ENCODE measurements at regions not wholly inside any gene's neighbourhood (a gene's known extent, or its start where the extent isn't known, plus 50 kb on each side); places are given as distances from the start of the nearest gene placed in this dataset.

GRCh38 chr10:44821290-44821689, 89.8 kb upstream of the TMEM72 start:
- no peak for DNase-seq (ENCODE audit: low spot score)

DNA sequence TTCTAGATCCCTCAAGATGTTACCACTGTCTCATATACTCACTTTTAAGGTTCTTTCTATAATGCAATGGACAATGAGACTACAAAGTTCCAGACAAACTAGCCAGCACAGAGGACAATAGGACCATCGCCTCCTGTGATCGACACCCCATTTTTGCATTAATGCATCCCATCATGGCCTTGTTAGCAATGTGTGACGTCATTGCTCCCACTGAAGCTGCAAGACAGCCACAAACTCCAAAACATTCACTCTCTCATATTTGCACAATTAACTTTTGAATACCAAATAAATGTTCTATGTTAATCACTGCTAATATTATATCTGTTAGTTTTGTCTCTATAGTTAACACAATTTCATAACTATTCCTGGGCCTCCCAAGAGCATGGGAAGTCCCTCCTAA, 88.8 kb upstream of the TMEM72 start:
- DNase-seq (ENCODE audit: low spot score): no peak

DNA sequence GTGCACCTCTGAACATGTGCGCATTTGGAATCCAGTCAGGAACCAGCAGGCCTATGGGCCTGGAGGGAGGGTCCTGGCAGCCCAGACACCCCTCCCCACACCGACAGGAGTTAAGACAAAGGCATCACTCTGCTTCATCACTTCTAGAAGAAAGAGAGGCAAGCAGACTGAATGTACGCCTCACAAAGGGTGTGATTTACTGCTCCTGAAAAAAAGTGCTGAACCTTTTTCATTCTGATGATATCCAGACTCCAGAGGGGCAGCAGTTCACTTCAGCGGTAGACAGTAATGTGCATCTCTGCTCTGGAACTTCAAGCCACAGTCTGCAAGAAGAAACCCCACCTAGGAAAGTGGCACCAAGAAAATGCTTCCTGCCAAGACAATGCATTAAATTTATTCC, 88.2 kb upstream of the TMEM72 start:
- DNase-seq (ENCODE audit: low spot score): no peak

GRCh38 chr10:44824607-44825006, 86.5 kb upstream of the TMEM72 start:
- DNase-seq (ENCODE audit: low spot score): no peak

- no peak for DNase-seq (ENCODE audit: low spot score)
Measured at GRCh38 chr10:44827431-44828006, 83.6 kb upstream of the TMEM72 start.

GRCh38 chr10:44828508-44829142, 82.5 kb upstream of the TMEM72 start:
- DNase-seq (ENCODE audit: low spot score): no peak

GRCh38 chr10:44829426-44829825, 81.7 kb upstream of the TMEM72 start:
- no peak for DNase-seq (ENCODE audit: low spot score)

- DNase-seq (ENCODE audit: low spot score): no peak
Measured at GRCh38 chr10:44830022-44830421, 81.1 kb upstream of the TMEM72 start.

DNA sequence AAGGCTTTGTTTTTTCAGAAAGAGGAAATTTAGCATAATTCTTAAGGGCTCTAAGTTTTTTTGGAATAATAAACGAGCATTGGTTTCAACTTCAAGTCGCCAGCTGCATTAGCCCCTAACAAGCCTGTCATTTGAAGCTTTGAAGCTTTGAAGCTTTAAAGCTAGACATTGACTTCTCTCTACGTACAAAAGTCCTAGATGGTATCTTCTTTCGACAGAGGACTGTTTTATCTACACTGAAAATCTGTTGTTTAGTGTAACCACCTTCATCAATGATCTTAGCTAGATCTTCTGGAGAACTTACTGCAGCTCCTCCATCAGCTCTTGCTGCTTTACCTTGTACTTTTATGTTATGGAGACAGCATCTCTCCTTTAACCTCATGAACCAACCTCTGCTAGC, 79.6 kb upstream of the TMEM72 start:
- no peak for DNase-seq (ENCODE audit: low spot score)

DNA sequence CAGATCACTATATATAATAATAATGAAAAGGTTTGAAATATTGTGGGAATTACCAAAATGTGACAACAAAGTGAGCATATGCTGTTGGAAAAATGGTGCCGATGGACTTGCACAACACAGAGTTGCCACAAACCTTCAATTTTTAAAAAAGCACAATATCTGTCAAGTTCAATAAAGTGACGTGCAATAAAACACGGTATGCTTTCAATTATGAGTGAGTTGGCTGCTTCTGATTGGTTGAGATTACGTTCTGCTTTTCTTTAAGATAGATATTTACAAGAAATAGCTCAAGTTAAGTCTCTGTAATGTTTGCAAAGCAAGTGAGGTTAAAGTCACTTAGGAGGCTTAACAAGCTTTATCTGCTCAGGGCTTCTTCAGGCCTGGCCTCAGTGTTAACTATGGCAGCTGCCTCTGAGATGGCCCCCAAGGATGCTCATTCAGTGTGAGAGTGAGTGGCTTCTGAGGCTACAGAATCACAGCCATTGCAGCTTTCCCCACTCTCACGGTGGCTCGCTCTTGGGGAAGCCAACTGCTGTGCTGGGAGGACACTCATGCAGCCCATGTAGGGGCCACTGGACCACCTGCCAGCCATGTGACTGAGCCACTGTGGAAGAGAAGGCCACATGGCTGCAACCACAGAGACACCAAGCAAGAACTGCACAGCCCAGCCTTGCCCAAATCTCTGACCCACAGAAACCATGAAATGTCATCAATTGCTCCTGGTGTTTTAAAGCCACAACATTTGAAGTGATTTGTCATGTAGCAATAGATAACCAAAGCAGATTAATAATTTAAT, 78.3 kb upstream of the TMEM72 start:
- DNase-seq (ENCODE audit: low spot score): no peak

- no peak for DNase-seq (ENCODE audit: low spot score)
Measured at GRCh38 chr10:44834131-44834530, 77.0 kb upstream of the TMEM72 start.

DNA sequence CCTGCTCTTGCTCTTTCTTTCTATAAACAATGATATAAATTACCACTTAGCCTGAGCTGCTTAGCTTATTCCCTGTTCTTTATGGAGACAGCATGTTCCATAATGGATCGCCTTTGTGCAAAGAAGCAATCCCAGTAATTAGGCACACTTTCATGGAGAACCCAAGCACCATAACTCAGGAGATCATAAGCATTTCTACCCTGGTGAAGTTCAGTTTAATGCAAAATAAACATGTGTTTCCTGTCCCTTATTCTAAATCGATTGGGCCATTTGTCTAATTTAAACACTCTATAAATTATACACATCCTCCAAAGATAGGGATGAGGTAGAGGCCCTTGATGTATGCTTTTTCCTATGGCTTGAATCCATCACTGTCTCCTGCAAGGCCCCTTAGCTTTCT, 75.8 kb upstream of the TMEM72 start:
- DNase-seq (ENCODE audit: low spot score): no peak

GRCh38 chr10:44843484-44843883, 67.7 kb upstream of the TMEM72 start:
- no peak for DNase-seq (ENCODE audit: low spot score)

GRCh38 chr10:44845361-44846175, 65.6 kb upstream of the TMEM72 start:
- DNase-seq (ENCODE audit: low spot score): no peak

DNA sequence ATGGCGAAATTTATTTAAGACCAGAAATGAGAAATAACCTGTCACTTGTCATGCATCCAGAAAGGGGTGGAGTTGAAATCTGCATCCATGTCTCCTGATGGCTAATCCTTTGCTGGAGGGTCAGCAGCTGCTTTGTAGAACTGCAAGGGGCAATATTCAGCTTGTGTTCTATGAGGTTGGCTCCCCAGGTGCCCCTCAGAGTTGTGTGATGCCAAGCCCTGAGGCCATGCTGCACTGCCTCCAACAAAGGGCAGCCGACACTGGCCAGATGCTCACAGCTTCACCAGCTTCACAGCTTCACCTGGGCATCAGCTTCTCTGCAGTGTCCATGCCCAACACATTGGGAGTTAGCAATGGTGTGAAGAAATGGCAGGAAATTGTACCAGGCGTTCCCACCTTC, 64.0 kb upstream of the TMEM72 start:
- no peak for DNase-seq (ENCODE audit: low spot score)

- no peak for DNase-seq (ENCODE audit: low spot score)
Measured at GRCh38 chr10:44848211-44848610, 62.9 kb upstream of the TMEM72 start.

DNA sequence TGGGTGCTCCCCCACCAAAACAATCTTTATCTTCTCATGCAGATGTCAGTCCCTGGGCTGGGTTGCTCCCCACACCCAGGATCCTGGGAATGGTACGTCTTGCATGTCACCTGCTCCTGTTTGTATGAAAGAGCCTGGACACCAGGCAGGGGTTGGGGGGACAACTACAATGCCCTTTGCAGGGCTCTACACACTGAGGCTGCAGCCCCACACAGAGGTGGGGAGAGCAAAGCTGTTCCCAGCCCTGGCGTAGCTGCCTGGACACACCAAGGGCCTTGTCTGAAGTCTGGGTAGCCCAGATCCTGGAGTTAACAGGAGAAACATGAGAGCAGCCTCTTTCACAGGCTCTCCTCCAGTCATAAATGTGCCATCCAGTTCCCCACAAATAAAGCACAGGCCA, 61.2 kb upstream of the TMEM72 start:
- no peak for DNase-seq (ENCODE audit: low spot score)

GRCh38 chr10:44850356-44850934, 60.7 kb upstream of the TMEM72 start:
- DNase-seq (ENCODE audit: low spot score): no peak

- DNase-seq (ENCODE audit: low spot score): no peak
Measured at GRCh38 chr10:44851413-44851812, 59.7 kb upstream of the TMEM72 start.

- no peak for DNase-seq (ENCODE audit: low spot score)
Measured at GRCh38 chr10:44851881-44852280, 59.3 kb upstream of the TMEM72 start.

DNA sequence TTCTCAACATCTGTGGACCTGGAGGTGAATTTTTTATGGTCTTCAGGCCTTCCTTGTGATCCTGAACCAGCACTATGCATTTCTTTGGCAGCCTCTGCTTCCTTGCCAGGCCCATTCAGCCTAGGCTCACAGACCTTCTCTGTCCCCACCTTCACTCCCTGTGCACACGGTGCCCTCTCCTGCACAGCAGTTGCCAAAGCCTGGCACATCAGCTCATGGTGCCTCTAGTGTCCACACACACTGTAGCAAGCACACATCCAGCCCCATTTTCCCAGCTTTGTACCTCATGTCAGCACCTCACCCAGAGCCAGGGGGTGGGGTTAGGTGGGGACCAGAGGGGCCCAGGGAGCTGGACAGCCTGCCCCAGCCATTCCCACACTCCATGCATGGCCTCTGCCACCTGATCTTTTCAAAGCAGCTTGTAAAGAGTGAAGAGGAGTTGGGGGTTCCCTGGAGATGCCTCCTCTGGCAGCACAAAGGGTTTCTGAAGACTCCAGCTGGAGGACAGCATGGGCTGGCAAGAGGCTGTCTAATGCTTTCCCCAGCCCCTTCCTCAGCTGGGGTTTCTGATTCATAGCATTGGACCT, 57.9 kb upstream of the TMEM72 start:
- no peak for DNase-seq (ENCODE audit: low spot score)

- DNase-seq (ENCODE audit: low spot score): no peak
Measured at GRCh38 chr10:44853796-44854195, 57.3 kb upstream of the TMEM72 start.
